Urothelium cell line (cell line): ENCODE measurements at regions not wholly inside any gene's neighbourhood (a gene's known extent, or its start where the extent isn't known, plus 50 kb on each side); places are given as distances from the start of the nearest gene placed in this dataset.

Source experiments
- DNase-seq: peaks from one replicate; pipeline ENCODE4 v3.0.0; 2011; ENCODE audit warnings: low spot score, mixed read lengths
- FAIRE-seq: peaks from 2 replicates; lab custom pipeline; 2011; peaks lifted over from hg19 to GRCh38; lab: Jason Lieb, UNC

GRCh38 chr16:72367851-72368250, 195.9 kb upstream of the PMFBP1 start:
- FAIRE-seq, result no peak

GRCh38 chr16:72362973-72363372, 191.0 kb upstream of the PMFBP1 start:
- DNase-seq, result no peak
- FAIRE-seq, result no peak

More at GRCh38 chr16:72367851-72368250, 195.9 kb upstream of the PMFBP1 start:
- no peak for DNase-seq

GRCh38 chr16:72362476-72362875, 190.5 kb upstream of the PMFBP1 start:
- DNase-seq (no peak), FAIRE-seq (no peak)

- DNase-seq (no peak), FAIRE-seq (no peak)
Measured at GRCh38 chr16:72357910-72358309, 186.0 kb upstream of the PMFBP1 start.

GRCh38 chr16:72355561-72355960, 183.6 kb upstream of the PMFBP1 start:
- DNase-seq (no peak), FAIRE-seq (no peak)

GRCh38 chr16:72349719-72350118, 177.8 kb upstream of the PMFBP1 start:
- DNase-seq (no peak), FAIRE-seq (no peak)

- DNase-seq (no peak), FAIRE-seq (no peak)
Measured at GRCh38 chr16:72332926-72333325, 161.0 kb upstream of the PMFBP1 start.

GRCh38 chr16:72324578-72324977, 152.6 kb upstream of the PMFBP1 start:
- DNase-seq, result no peak
- no peak for FAIRE-seq

GRCh38 chr16:72317446-72317845, 145.5 kb upstream of the PMFBP1 start:
- FAIRE-seq, result no peak
- DNase-seq, result no peak

- FAIRE-seq (no peak), DNase-seq (no peak)
Measured at GRCh38 chr16:72313903-72314302, 141.9 kb upstream of the PMFBP1 start.

- DNase-seq, result no peak
- no peak for FAIRE-seq
Measured at GRCh38 chr16:72312828-72313227, 140.9 kb upstream of the PMFBP1 start.

- DNase-seq, result no peak
Measured at GRCh38 chr16:72311426-72311825, 139.5 kb upstream of the PMFBP1 start.

GRCh38 chr16:72309001-72309400, 137.0 kb upstream of the PMFBP1 start:
- DNase-seq (no peak), FAIRE-seq (no peak)

More at GRCh38 chr16:72311426-72311825, 139.5 kb upstream of the PMFBP1 start:
- FAIRE-seq, result no peak

- DNase-seq, result no peak
- FAIRE-seq, result no peak
Measured at GRCh38 chr16:72308396-72308795, 136.4 kb upstream of the PMFBP1 start.

- no peak for DNase-seq
- FAIRE-seq, result no peak
Measured at GRCh38 chr16:72302332-72302731, 130.4 kb upstream of the PMFBP1 start.

GRCh38 chr16:72301523-72302236, 129.7 kb upstream of the PMFBP1 start:
- no peak for FAIRE-seq

GRCh38 chr16:72300892-72301291, 128.9 kb upstream of the PMFBP1 start:
- FAIRE-seq, result no peak

More at GRCh38 chr16:72301523-72302236, 129.7 kb upstream of the PMFBP1 start:
- DNase-seq, result no peak

GRCh38 chr16:72299684-72300243, 127.8 kb upstream of the PMFBP1 start:
- FAIRE-seq (no peak), DNase-seq (no peak)

More at GRCh38 chr16:72300892-72301291, 128.9 kb upstream of the PMFBP1 start:
- no peak for DNase-seq

- DNase-seq (no peak), FAIRE-seq (no peak)
Measured at GRCh38 chr16:72298961-72299360, 127.0 kb upstream of the PMFBP1 start.

- no peak for DNase-seq
- FAIRE-seq, result no peak
Measured at GRCh38 chr16:72295914-72296313, 124.0 kb upstream of the PMFBP1 start.

- peak; percentile 32 for FAIRE-seq
- peak; percentile 70 for DNase-seq
Measured at GRCh38 chr16:72291531-72291981, 119.6 kb upstream of the PMFBP1 start.

GRCh38 chr16:72291121-72291520, 119.2 kb upstream of the PMFBP1 start:
- FAIRE-seq (no peak), DNase-seq (peak; percentile 10)
